Posterior vena cava (tissue), 2 donors: ENCODE measurements at regions not wholly inside any gene's neighbourhood (a gene's known extent, or its start where the extent isn't known, plus 50 kb on each side); places are given as distances from the start of the nearest gene placed in this dataset.
"Not testable (repeated sequence)": the region's sequence is repeated elsewhere in the genome, so short reads cannot be mapped to it uniquely, and the experiment has no call there.

ENCODE experiments used
- DNase-seq: peaks from one replicate; pipeline ENCODE4 v3.0.0-alpha.2; 2020; ENCODE audit warnings: low spot score
- intact Hi-C, 2 donors: fragments of 100-400 bp; cut with DNase I; formaldehyde crosslinking; loops; one replicate each; pipeline versions ENCODE4 v1.14.1 to v1.14.2; 2022 to 2023
- donor health status: DM: yes; HTN: yes; CAD: no.
- donor health status: DM: yes; HTN: yes; CAD: no.

GRCh38 chrX:40530509-40530908, 50.3 kb upstream of the ATP6AP2 start:
- intact Hi-C loops = no loop called here
- DNase-seq = no peak

GRCh38 chrX:40527543-40527942, 53.2 kb upstream of the ATP6AP2 start:
- intact Hi-C loops = no loop called here
- no peak for DNase-seq

GRCh38 chrX:40526412-40526811, 54.4 kb upstream of the ATP6AP2 start:
- no peak for DNase-seq
- intact Hi-C loops = no loop called here

GRCh38 chrX:40525901-40526300, 54.9 kb upstream of the ATP6AP2 start:
- intact Hi-C loops, DNase-seq: not testable (repeated sequence)

- DNase-seq = no peak
- intact Hi-C loops = no loop called here
Measured at GRCh38 chrX:40524423-40524822, 56.3 kb upstream of the ATP6AP2 start.

- DNase-seq = no peak
- intact Hi-C loops = no loop called here
Measured at GRCh38 chrX:40523852-40524251, 56.9 kb upstream of the ATP6AP2 start.

GRCh38 chrX:40521868-40522450, 58.8 kb upstream of the ATP6AP2 start:
- intact Hi-C loops = no loop called here
- DNase-seq = no peak

GRCh38 chrX:40514376-40514775, 66.4 kb upstream of the ATP6AP2 start:
- no peak for DNase-seq
- intact Hi-C loops = no loop called here

GRCh38 chrX:40513835-40514234, 66.9 kb upstream of the ATP6AP2 start:
- DNase-seq = no peak
- intact Hi-C loops = no loop called here

- no peak for DNase-seq
- intact Hi-C loops = no loop called here
Measured at GRCh38 chrX:40513012-40513411, 67.8 kb upstream of the ATP6AP2 start.

- intact Hi-C loops = no loop called here
- peak; percentile 58 for DNase-seq
Measured at GRCh38 chrX:40511258-40511657, 69.5 kb upstream of the ATP6AP2 start.

GRCh38 chrX:40508560-40508959, 72.2 kb upstream of the ATP6AP2 start:
- intact Hi-C loops = loop anchor here in 1 of 2 donors (10.0 kb wide), 1 partner anchor 1854 kb away; no protein-coding TSS in a partner anchor
- DNase-seq = peak; percentile 43

- DNase-seq = no peak
- intact Hi-C loops = loop anchor here in 1 of 2 donors (10.0 kb wide), 1 partner anchor 1852 kb away; no protein-coding TSS in a partner anchor
Measured at GRCh38 chrX:40506201-40506985, 74.4 kb upstream of the ATP6AP2 start.

GRCh38 chrX:40504801-40505605, 75.8 kb upstream of the ATP6AP2 start:
- no peak for DNase-seq
- intact Hi-C loops = loop anchor here in 1 of 2 donors (5.0 to 10.0 kb wide), 2 partner anchors 992 to 1850 kb away; no protein-coding TSS in a partner anchor

- intact Hi-C loops = loop anchor here in 1 of 2 donors (5.0 to 10.0 kb wide), 2 partner anchors 994 to 1848 kb away; no protein-coding TSS in a partner anchor
- DNase-seq = no peak
Measured at GRCh38 chrX:40503094-40503493, 77.7 kb upstream of the ATP6AP2 start.

GRCh38 chrX:40502688-40503087, 78.1 kb upstream of the ATP6AP2 start:
- intact Hi-C loops = loop anchor here in 1 of 2 donors (5.0 to 10.0 kb wide), 2 partner anchors 995 to 1848 kb away; no protein-coding TSS in a partner anchor
- peak; percentile 25 for DNase-seq

- intact Hi-C loops = loop anchor here in 1 of 2 donors (5.0 to 10.0 kb wide), 2 partner anchors 996 to 1847 kb away; no protein-coding TSS in a partner anchor
- peak; percentile 53 for DNase-seq
Measured at GRCh38 chrX:40501164-40501855, 79.5 kb upstream of the ATP6AP2 start.

GRCh38 chrX:40496728-40497127, 84.0 kb upstream of the ATP6AP2 start:
- no peak for DNase-seq
- intact Hi-C loops = no loop called here

- no peak for DNase-seq
- intact Hi-C loops = no loop called here
Measured at GRCh38 chrX:40495659-40496058, 85.1 kb upstream of the ATP6AP2 start.
